MM.1S (cell line): ENCODE measurements at regions not wholly inside any gene's neighbourhood (a gene's known extent, or its start where the extent isn't known, plus 50 kb on each side); places are given as distances from the start of the nearest gene placed in this dataset.

Source experiments
- EZH2 ChIP-seq: fragments of 300-600 bp; sonication (generic); optimal IDR thresholded peaks from 2 replicates; pipeline ENCODE3; 2017; ENCODE audit warnings: low read depth, mild to moderate bottlenecking, antibody characterized with exemption, low read length, mixed read lengths
- TF ChIP-seq, protein P1 (sequence below): fragments of 300-600 bp; sonication (generic); IDR thresholded peaks from 2 replicates; pipeline ENCODE4 v1.5.1; 2016; ENCODE audit warnings: antibody characterized with exemption, low read length, mixed read lengths

GRCh38 chr9:567128-567746, 274.3 kb upstream of the DMRT1 start:
- TF ChIP-seq, protein P1, sequence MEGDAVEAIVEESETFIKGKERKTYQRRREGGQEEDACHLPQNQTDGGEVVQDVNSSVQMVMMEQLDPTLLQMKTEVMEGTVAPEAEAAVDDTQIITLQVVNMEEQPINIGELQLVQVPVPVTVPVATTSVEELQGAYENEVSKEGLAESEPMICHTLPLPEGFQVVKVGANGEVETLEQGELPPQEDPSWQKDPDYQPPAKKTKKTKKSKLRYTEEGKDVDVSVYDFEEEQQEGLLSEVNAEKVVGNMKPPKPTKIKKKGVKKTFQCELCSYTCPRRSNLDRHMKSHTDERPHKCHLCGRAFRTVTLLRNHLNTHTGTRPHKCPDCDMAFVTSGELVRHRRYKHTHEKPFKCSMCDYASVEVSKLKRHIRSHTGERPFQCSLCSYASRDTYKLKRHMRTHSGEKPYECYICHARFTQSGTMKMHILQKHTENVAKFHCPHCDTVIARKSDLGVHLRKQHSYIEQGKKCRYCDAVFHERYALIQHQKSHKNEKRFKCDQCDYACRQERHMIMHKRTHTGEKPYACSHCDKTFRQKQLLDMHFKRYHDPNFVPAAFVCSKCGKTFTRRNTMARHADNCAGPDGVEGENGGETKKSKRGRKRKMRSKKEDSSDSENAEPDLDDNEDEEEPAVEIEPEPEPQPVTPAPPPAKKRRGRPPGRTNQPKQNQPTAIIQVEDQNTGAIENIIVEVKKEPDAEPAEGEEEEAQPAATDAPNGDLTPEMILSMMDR, result no peak
- no peak for TF ChIP-seq EZH2
